ENCODE measurements at regions not wholly inside any gene's neighbourhood (a gene's known extent, or its start where the extent isn't known, plus 50 kb on each side); places are given as distances from the start of the nearest gene placed in this dataset.

GRCh38 chr1:8249838-8250237 is 68.1 kb upstream of the SLC45A1 start:
- H3K9me3 ChIP-seq = no peaks in the 10 kb centered on the region
- no peaks in the 10 kb centered on the region for H4K20me1 ChIP-seq
- H3K36me3 ChIP-seq = no peaks in the 10 kb centered on the region
- no peak overlapping the region for H3K4me3 ChIP-seq
- no peak overlapping the region for H3K27ac ChIP-seq
- no peaks in the 10 kb centered on the region for H3K27me3 ChIP-seq
- TF ChIP-seq Cebpa-rat (IDR thresholded peaks at IDR 0.05) = no peak
- peak overlapping the region; percentile 38 for H3K4me2 ChIP-seq
- peaks cover 11% of the 10 kb centered on the region for H3K4me1 ChIP-seq
- no peak overlapping the region for H3K9ac ChIP-seq

DNA sequence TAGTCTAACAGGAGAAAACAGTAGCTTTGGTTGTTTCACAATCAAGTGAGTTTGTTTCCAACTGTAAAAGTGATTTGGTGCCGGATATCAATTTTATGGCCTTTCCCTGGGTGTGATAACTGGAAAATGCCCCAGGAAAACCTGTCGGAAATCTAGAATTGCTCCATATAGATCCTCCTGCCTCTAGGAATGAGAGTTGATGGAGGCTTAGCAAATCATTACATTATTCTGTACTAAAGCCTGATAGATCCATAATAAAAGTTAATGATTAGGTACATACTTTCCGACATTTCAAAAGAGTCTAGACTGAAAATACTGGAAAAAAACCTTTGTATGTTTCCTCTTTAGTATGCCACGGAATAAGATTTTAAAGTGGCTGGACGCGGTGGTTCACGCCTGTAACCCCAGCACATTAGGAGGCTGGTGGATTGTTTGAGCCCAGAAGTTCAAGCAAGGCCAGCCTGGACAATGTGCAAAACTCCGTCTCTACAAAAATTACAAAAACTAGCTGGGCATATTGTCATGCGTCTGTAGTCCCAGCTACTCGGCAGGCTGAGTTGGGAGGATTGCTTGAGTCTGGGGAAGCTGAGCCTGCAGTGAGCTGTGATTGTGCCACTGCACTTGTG is 70.0 kb upstream of the SLC45A1 start:
- Histone ChIP-seq H3K27me3 (no peaks in the 10 kb centered on the region), H4K20me1 (no peaks in the 10 kb centered on the region), H3K9ac (no peak overlapping the region), H3K36me3 (no peaks in the 10 kb centered on the region), H3K4me3 (no peak overlapping the region), H3K4me1 (peaks cover 11% of the 10 kb centered on the region), H3K4me2 (no peak overlapping the region), H3K27ac (no peak overlapping the region), H3K9me3 (no peaks in the 10 kb centered on the region)
- TF ChIP-seq Cebpa-rat (IDR thresholded peaks at IDR 0.05) = no peak

- Histone ChIP-seq H3K27me3 (no peaks in the 10 kb centered on the region), H3K4me3 (no peak overlapping the region), H3K4me2 (no peak overlapping the region), H3K4me1 (peaks cover 10% of the 10 kb centered on the region), H3K27ac (no peak overlapping the region), H3K9me3 (no peaks in the 10 kb centered on the region), H3K9ac (no peak overlapping the region), H3K36me3 (no peaks in the 10 kb centered on the region), H4K20me1 (no peaks in the 10 kb centered on the region)
- no peak for TF ChIP-seq Cebpa-rat (IDR thresholded peaks at IDR 0.05)
Measured at GRCh38 chr1:8244304-8244703, 73.6 kb upstream of the SLC45A1 start.

GRCh38 chr1:8242498-8242897 is 75.4 kb upstream of the SLC45A1 start:
- Histone ChIP-seq H3K36me3 (no peaks in the 10 kb centered on the region), H3K9ac (no peak overlapping the region), H3K4me3 (no peak overlapping the region), H3K4me2 (no peak overlapping the region), H3K27ac (no peak overlapping the region), H3K9me3 (no peaks in the 10 kb centered on the region), H3K27me3 (no peaks in the 10 kb centered on the region), H4K20me1 (no peaks in the 10 kb centered on the region), H3K4me1 (peaks cover 21% of the 10 kb centered on the region)
- no peak for TF ChIP-seq Cebpa-rat (IDR thresholded peaks at IDR 0.05)

- Histone ChIP-seq H3K4me1 (peaks cover 21% of the 10 kb centered on the region), H4K20me1 (no peaks in the 10 kb centered on the region), H3K27me3 (no peaks in the 10 kb centered on the region), H3K4me2 (peak overlapping the region; percentile 78), H3K9ac (peak overlapping the region; percentile 42; the same call in 1 of the 2 replicates), H3K27ac (no peak overlapping the region), H3K9me3 (no peaks in the 10 kb centered on the region), H3K4me3 (no peak overlapping the region), H3K36me3 (no peaks in the 10 kb centered on the region)
- TF ChIP-seq Cebpa-rat (IDR thresholded peaks at IDR 0.05) = no peak
Measured at GRCh38 chr1:8241417-8242014, 76.4 kb upstream of the SLC45A1 start.

GRCh38 chr1:8239306-8240023 is 78.4 kb upstream of the SLC45A1 start:
- H3K27ac ChIP-seq = no peak overlapping the region
- no peaks in the 10 kb centered on the region for H3K9me3 ChIP-seq
- H3K27me3 ChIP-seq = no peaks in the 10 kb centered on the region
- H3K36me3 ChIP-seq = no peaks in the 10 kb centered on the region
- H3K9ac ChIP-seq = no peak overlapping the region
- no peaks in the 10 kb centered on the region for H4K20me1 ChIP-seq
- no peak overlapping the region for H3K4me2 ChIP-seq
- H3K4me1 ChIP-seq = peaks cover 21% of the 10 kb centered on the region
- H3K4me3 ChIP-seq = no peak overlapping the region
- TF ChIP-seq Cebpa-rat (IDR thresholded peaks at IDR 0.05) = no peak

DNA sequence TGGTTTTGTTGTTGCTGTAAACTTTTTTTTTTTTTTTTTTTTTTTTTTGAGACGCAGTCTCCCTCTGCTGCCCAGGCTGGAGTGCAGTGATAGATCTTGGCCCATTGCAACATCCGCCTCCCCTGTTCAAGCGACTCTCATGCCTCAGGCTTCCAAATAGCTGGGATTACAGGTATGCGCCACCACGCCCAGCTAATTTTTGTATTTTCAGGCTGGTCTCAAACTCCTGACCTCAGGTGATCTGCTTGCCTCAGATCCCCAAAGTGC is 78.9 kb upstream of the SLC45A1 start:
- no peaks in the 10 kb centered on the region for H3K36me3 ChIP-seq
- H4K20me1 ChIP-seq = no peaks in the 10 kb centered on the region
- no peak overlapping the region for H3K4me2 ChIP-seq
- no peak overlapping the region for H3K9ac ChIP-seq
- no peak for TF ChIP-seq Cebpa-rat (IDR thresholded peaks at IDR 0.05)
- peaks cover 21% of the 10 kb centered on the region for H3K4me1 ChIP-seq
- H3K4me3 ChIP-seq = no peak overlapping the region
- H3K27me3 ChIP-seq = no peaks in the 10 kb centered on the region
- H3K27ac ChIP-seq = no peak overlapping the region
- H3K9me3 ChIP-seq = no peaks in the 10 kb centered on the region

DNA sequence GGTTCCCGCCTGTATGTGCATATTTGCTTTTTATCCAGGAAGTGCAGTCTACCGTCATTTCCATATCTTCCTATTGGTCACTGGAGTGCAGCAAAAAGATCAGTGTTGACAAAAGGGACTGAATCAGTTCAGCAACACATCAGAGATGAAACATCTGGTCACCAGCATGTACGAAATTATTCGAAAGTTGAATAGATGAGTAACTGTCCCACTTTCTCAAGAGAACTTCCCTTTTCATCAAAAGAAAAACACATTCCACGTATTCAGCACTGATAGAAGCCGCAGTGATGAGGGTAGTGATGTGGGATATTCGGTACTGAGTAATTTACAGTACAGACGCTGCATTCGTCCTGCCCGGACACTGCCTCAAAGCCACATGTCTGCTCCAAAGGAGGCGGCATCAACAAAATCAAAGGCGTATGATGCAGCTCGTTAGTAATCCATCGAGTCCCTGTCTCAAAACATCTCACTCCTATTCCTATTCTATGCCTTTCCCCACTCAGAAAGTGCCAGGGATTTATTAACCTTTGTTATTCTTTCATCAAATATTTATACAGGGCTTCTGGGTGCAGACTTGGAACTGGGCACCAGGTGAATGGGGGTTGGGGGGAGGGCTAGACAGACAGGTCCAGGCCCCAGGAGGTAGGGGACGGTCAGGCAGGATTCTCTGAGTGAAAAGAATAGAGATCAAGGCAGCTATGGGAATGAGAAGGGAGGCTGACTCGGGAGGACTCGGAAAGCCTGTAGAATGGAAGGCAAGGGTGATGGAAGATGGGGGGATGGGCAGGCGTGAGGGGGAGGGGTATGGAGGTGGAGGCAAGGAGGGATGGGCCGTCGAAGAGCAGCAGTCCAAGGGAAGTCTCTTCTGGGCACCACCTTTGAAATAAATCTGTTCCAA is 79.5 kb upstream of the SLC45A1 start:
- no peaks in the 10 kb centered on the region for H3K9me3 ChIP-seq
- no peaks in the 10 kb centered on the region for H4K20me1 ChIP-seq
- TF ChIP-seq Cebpa-rat (IDR thresholded peaks at IDR 0.05) = no peak
- H3K9ac ChIP-seq = no peak overlapping the region
- H3K27me3 ChIP-seq = no peaks in the 10 kb centered on the region
- no peaks in the 10 kb centered on the region for H3K36me3 ChIP-seq
- peaks cover 21% of the 10 kb centered on the region for H3K4me1 ChIP-seq
- no peak overlapping the region for H3K27ac ChIP-seq
- no peak overlapping the region for H3K4me3 ChIP-seq
- peak overlapping the region; percentile 26 for H3K4me2 ChIP-seq

GRCh38 chr1:8232036-8232757 is 85.7 kb upstream of the SLC45A1 start:
- Histone ChIP-seq H3K4me3 (no peak overlapping the region), H3K27me3 (no peaks in the 10 kb centered on the region), H4K20me1 (no peaks in the 10 kb centered on the region), H3K4me2 (no peak overlapping the region), H3K4me1 (no peaks in the 10 kb centered on the region), H3K36me3 (no peaks in the 10 kb centered on the region), H3K9ac (no peak overlapping the region), H3K9me3 (peaks cover 8% of the 10 kb centered on the region), H3K27ac (no peak overlapping the region)
- TF ChIP-seq Cebpa-rat (IDR thresholded peaks at IDR 0.05) = no peak

Measured in BLaER1 (cell line).